ENCODE measurements at regions not wholly inside any gene's neighbourhood (a gene's known extent, or its start where the extent isn't known, plus 50 kb on each side); places are given as distances from the start of the nearest gene placed in this dataset.

- DNase-seq (ENCODE audit: low spot score) (no peak), ATAC-seq (ENCODE audit: insufficient number of reproducible peaks, low FRiP score, low read depth) (no peak)
- Histone ChIP-seq H3K27ac (no peak overlapping the region), H3K4me3 (no peak overlapping the region), H3K36me3 (no peaks in the 10 kb centered on the region), H3K27me3 (replicated peaks; ENCODE audit: insufficient read depth) (no peaks in the 10 kb centered on the region), H3K9me3 (no peaks in the 10 kb centered on the region), H3K4me1 (ENCODE audit: control insufficient read depth in 1 of 2, low read depth in 2 of 2) (peaks cover 0 to 10% of the 10 kb centered on the region in 2 donors)
- TF ChIP-seq CTCF (IDR thresholded peaks at IDR 0.05), result no peak
These were observed 284.1 kb upstream of the CLINT1 start for GRCh38 chr5:158143081-158143480.

- ATAC-seq (ENCODE audit: insufficient number of reproducible peaks, low FRiP score, low read depth), result no peak
- H3K27ac ChIP-seq, result no peak overlapping the region
- no peak overlapping the region for H3K4me3 ChIP-seq
- TF ChIP-seq CTCF (IDR thresholded peaks at IDR 0.05), result no peak
- H3K27me3 ChIP-seq (replicated peaks; ENCODE audit: insufficient read depth), result no peaks in the 10 kb centered on the region
- H3K9me3 ChIP-seq, result no peaks in the 10 kb centered on the region
- no peaks in the 10 kb centered on the region for H3K36me3 ChIP-seq
- peaks cover 0 to 10% of the 10 kb centered on the region in 2 donors for H3K4me1 ChIP-seq (ENCODE audit: control insufficient read depth in 1 of 2, low read depth in 2 of 2)
- no peak for DNase-seq (ENCODE audit: low spot score)
These were observed 283.2 kb upstream of the CLINT1 start for GRCh38 chr5:158142156-158142555.

GRCh38 chr5:158140120-158140731 is 281.3 kb upstream of the CLINT1 start:
- ATAC-seq (ENCODE audit: insufficient number of reproducible peaks, low FRiP score, low read depth), result no peak
- Histone ChIP-seq H3K27me3 (replicated peaks; ENCODE audit: insufficient read depth) (no peaks in the 10 kb centered on the region), H3K4me3 (no peak overlapping the region), H3K27ac (no peak overlapping the region), H3K9me3 (no peaks in the 10 kb centered on the region), H3K36me3 (no peaks in the 10 kb centered on the region), H3K4me1 (ENCODE audit: control insufficient read depth in 1 of 2, low read depth in 2 of 2) (no peaks in the 10 kb centered on the region)
- no peak for DNase-seq (ENCODE audit: low spot score)
- no peak for TF ChIP-seq CTCF (IDR thresholded peaks at IDR 0.05)

- H3K36me3 ChIP-seq, result no peaks in the 10 kb centered on the region
- H3K27ac ChIP-seq, result no peak overlapping the region
- H3K27me3 ChIP-seq (replicated peaks; ENCODE audit: insufficient read depth), result no peaks in the 10 kb centered on the region
- ATAC-seq (ENCODE audit: insufficient number of reproducible peaks, low FRiP score, low read depth) (no peak), DNase-seq (ENCODE audit: low spot score) (no peak)
- no peaks in the 10 kb centered on the region for H3K9me3 ChIP-seq
- no peak overlapping the region for H3K4me3 ChIP-seq
- no peaks in the 10 kb centered on the region for H3K4me1 ChIP-seq (ENCODE audit: control insufficient read depth in 1 of 2, low read depth in 2 of 2)
- TF ChIP-seq CTCF (IDR thresholded peaks at IDR 0.05), result no peak
These were observed 280.2 kb upstream of the CLINT1 start for GRCh38 chr5:158139161-158139560.

GRCh38 chr5:158135682-158136179 is 276.8 kb upstream of the CLINT1 start:
- H3K36me3 ChIP-seq, result no peaks in the 10 kb centered on the region
- H3K9me3 ChIP-seq, result no peaks in the 10 kb centered on the region
- ATAC-seq (ENCODE audit: insufficient number of reproducible peaks, low FRiP score, low read depth), result no peak
- H3K4me1 ChIP-seq (ENCODE audit: control insufficient read depth in 1 of 2, low read depth in 2 of 2), result no peaks in the 10 kb centered on the region
- H3K27me3 ChIP-seq (replicated peaks; ENCODE audit: insufficient read depth), result no peaks in the 10 kb centered on the region
- H3K4me3 ChIP-seq, result no peak overlapping the region
- H3K27ac ChIP-seq, result no peak overlapping the region
- no peak for TF ChIP-seq CTCF (IDR thresholded peaks at IDR 0.05)
- DNase-seq (ENCODE audit: low spot score), result no peak
